Aorta (tissue), 5 donors: ENCODE measurements at regions not wholly inside any gene's neighbourhood (a gene's known extent, or its start where the extent isn't known, plus 50 kb on each side); places are given as distances from the start of the nearest gene placed in this dataset.

Source experiments
- ATAC-seq: fragments of 200-7000 bp; cut with Tn5 transposase; one replicate; pipeline ENCODE4 v1.9.1; 2022; ENCODE audit warnings: moderate library complexity; ENCODE audit not compliant: low FRiP score
- DNase-seq, 2 donors: peaks; one replicate each; pipeline ENCODE4 v3.0.0-alpha.2; 2020
- H3K27ac ChIP-seq, 2 donors: one replicate each; pipeline ENCODE4 v1.5.1; 2013; ENCODE audit warnings: low read length in 2 of 2, mild to moderate bottlenecking in 2 of 2, moderate library complexity in 2 of 2, control low read depth in 1 of 2, inconsistent platforms in 1 of 2, low read depth in 1 of 2
- H3K27me3 ChIP-seq, 2 donors: one replicate each; pipeline ENCODE4 v1.6.1; 2013; ENCODE audit warnings: control low read depth in 1 of 2, low read length in 1 of 2, mild to moderate bottlenecking in 1 of 2, moderate library complexity in 1 of 2; ENCODE audit not compliant: insufficient read depth in 2 of 2, control insufficient read depth in 1 of 2
- H3K36me3 ChIP-seq, 2 donors: one replicate each; pipeline ENCODE4 v1.6.1; 2013; ENCODE audit warnings: control low read depth in 1 of 2, low read length in 1 of 2, mild to moderate bottlenecking in 1 of 2; ENCODE audit not compliant: insufficient read depth in 2 of 2, control insufficient read depth in 1 of 2
- H3K4me1 ChIP-seq, 2 donors: one replicate each; pipeline ENCODE4 v1.6.1; 2013; ENCODE audit warnings: low read length in 2 of 2, control low read depth in 1 of 2, mild to moderate bottlenecking in 1 of 2, moderate library complexity in 1 of 2; ENCODE audit not compliant: insufficient read depth in 2 of 2, control insufficient read depth in 1 of 2
- H3K4me3 ChIP-seq, 2 donors: one replicate each; pipeline ENCODE4 v1.5.1; 2013; ENCODE audit warnings: low read length in 2 of 2, control low read depth in 1 of 2, mild to moderate bottlenecking in 1 of 2
- H3K9me3 ChIP-seq: one replicate; pipeline ENCODE4 v1.6.1; 2013; ENCODE audit warnings: mild to moderate bottlenecking, low read length; ENCODE audit not compliant: control insufficient read depth
- WGBS, 2 donors: extraction: QIAGEN DNeasy Blood & Tissue Kit; methylation state at CpG; one replicate each; pipeline ENCODE4 v1.1.7; 2013; 5-methylcytosine and 5-hydroxymethylcytosine counted together
- intact Hi-C, 2 donors: fragments of 100-400 bp; cut with DNase I; formaldehyde crosslinking; loops; one replicate each; pipeline versions ENCODE4 v1.14.2 to v1.15.0; 2022
- donor health status: healthy with polysubstance abuse.
- donor health status: Bipolar disorder and iron deficiency.
- donor health status: DM: no; HTN: no; CAD: no.
- donor health status: DM: no; HTN: no; CAD: no.
- donor health status: DM: yes; HTN: yes; CAD: no.

DNA sequence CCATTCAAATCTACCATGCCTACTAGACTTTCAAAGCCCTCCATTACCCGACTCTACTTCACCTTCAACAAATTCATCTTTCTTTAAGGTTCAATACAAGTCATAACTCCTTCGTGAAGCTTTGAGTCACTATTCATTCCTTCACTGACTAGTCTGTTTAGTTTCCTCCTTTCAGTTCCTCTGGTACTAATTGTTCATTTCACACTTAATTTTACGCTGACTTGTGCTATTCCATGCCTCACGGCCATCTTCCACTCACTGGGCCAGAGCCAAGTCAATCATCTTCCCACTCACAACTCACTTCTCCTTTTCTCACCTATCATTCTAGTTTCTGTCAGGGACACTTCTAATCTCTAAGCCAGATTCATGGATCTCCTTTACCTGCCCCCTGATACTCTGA is 136.2 kb downstream of the MTX2 start:
- no peak for ATAC-seq
- no peaks in the 10 kb centered on the region for H3K36me3 ChIP-seq
- no CpG with 5 or more reads among the region's 4 CpGs for WGBS, 2 donors
- no peaks in the 10 kb centered on the region for H3K9me3 ChIP-seq
- intact Hi-C loops = no loop called here
- no peaks in the 10 kb centered on the region for H3K27me3 ChIP-seq
- H3K4me3 ChIP-seq = no peak overlapping the region
- H3K4me1 ChIP-seq = no peaks in the 10 kb centered on the region
- no peak for DNase-seq
- no peak overlapping the region for H3K27ac ChIP-seq

DNA sequence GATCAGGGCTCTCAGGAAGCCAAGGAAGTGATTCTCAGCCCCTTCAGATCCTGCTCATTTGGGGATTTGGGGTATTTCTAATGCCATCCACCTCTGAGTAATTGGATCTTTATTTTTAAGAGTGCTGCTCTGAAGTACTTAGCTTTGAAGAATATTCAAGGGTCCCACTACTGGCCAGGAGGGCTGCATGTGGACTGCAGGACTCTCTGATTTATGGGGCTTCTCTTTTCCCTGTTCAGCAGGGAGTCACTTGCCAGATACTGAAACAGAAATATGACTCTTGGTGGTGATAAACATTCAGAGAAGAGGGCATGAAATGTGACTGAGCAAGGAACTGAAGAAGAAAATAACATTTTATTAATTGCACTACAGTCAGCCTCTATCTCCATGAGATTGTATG is 138.5 kb downstream of the MTX2 start:
- Histone ChIP-seq H3K36me3 (no peaks in the 10 kb centered on the region), H3K4me3 (no peak overlapping the region), H3K9me3 (no peaks in the 10 kb centered on the region), H3K27me3 (no peaks in the 10 kb centered on the region), H3K27ac (no peak overlapping the region), H3K4me1 (no peaks in the 10 kb centered on the region)
- DNase-seq (no peak), ATAC-seq (no peak)
- intact Hi-C loops = no loop called here

GRCh38 chr2:176409671-176410070 is 140.4 kb downstream of the MTX2 start:
- Histone ChIP-seq H3K4me1 (no peaks in the 10 kb centered on the region), H3K36me3 (no peaks in the 10 kb centered on the region), H3K9me3 (no peaks in the 10 kb centered on the region), H3K4me3 (no peak overlapping the region), H3K27ac (no peak overlapping the region), H3K27me3 (no peaks in the 10 kb centered on the region)
- DNase-seq (no peak), ATAC-seq (no peak)
- 85 to 88% methylated on average over 2 of the region's 2 CpGs for WGBS, 2 donors
- intact Hi-C loops = no loop called here

- Histone ChIP-seq H3K36me3 (no peaks in the 10 kb centered on the region), H3K4me1 (no peaks in the 10 kb centered on the region), H3K27me3 (no peaks in the 10 kb centered on the region), H3K27ac (no peak overlapping the region), H3K4me3 (no peak overlapping the region), H3K9me3 (no peaks in the 10 kb centered on the region)
- DNase-seq (no peak), ATAC-seq (no peak)
- intact Hi-C loops = no loop called here
These were observed 142.9 kb downstream of the MTX2 start for GRCh38 chr2:176412136-176412535.

DNA sequence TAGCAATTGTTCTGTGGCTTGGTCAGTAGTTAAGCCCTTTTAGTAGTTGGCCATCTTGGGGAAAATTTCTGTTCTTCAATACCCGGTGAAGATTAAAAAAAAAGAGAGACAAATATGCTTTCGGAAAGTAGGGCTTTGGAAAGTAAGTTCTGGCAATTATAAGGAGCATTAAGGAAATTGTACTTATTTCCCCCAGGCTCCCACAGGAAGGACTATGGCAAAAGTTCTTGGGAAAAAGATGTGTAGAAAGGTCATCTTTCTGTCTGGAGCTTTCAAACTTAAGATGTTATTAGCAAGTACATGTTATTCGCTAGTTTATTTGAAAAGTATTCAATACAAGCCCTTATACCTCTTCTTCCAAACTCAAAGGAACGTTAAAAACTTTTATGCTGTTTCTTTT is 144.5 kb downstream of the MTX2 start:
- no peak overlapping the region for H3K27ac ChIP-seq
- H3K4me3 ChIP-seq = no peak overlapping the region
- H3K36me3 ChIP-seq = no peaks in the 10 kb centered on the region
- DNase-seq (no peak), ATAC-seq (no peak)
- no peaks in the 10 kb centered on the region for H3K4me1 ChIP-seq
- WGBS, 2 donors = 82% methylated on average over 4 of the region's 4 CpGs
- H3K9me3 ChIP-seq = no peaks in the 10 kb centered on the region
- intact Hi-C loops = no loop called here
- no peaks in the 10 kb centered on the region for H3K27me3 ChIP-seq

DNA sequence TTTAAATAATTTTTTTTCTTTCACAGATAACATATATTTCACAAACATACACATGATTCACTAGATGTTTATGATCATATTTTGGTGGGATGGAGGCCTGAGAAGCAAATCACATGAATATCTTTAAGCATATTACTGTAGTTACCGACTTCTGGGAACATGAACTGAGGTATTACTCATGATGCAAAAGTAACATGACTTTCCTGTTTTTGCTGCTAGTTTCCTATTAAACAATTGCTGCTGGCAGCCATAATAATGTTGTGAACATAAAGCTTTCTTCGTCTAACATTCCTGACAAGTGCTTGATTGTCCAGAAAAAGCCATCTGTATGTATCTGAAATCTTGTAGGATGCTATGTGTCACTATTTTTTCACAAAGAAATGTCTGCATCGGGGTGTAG is 145.4 kb downstream of the MTX2 start:
- Histone ChIP-seq H3K4me3 (no peak overlapping the region), H3K4me1 (no peaks in the 10 kb centered on the region), H3K27ac (no peak overlapping the region), H3K36me3 (no peaks in the 10 kb centered on the region), H3K27me3 (no peaks in the 10 kb centered on the region), H3K9me3 (no peaks in the 10 kb centered on the region)
- no peak for ATAC-seq
- no peak for DNase-seq
- intact Hi-C loops = no loop called here
- 73 to 80% methylated on average over 3 of the region's 3 CpGs for WGBS, 2 donors

DNA sequence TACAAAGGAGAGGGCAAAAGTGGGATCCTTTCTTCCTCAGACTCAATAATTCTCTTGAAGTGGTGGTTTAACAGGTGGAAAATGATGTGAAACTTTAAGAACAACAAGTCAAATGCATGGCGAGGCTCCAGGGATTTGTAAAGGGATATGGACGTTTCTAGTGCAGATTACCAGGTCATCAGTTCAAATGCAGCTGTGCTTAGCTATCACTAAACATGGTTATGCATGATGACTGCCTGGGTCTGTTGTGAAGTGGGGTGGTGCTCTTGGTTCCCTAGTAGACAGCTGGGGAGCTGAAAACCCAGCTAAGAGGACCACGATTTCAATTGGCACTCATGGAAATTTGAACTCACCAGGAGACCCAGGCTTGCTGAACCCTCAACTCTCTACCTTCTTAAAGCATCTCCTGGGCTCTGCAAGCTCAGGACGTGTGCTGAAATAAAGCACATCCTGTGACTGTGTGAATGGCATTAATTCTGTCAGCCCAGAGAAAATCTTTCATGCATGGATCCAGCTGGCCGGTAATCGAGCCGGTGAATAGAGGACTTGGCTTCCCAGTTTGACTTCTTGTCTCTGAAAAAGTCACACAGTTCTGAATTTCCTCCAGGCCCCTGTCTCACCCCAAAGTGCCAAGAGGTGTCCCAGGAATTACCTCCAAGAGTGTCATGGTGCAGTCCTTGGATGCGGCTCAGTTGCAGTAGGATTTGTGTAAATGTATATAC is 146.1 kb downstream of the MTX2 start:
- DNase-seq (no peak), ATAC-seq (no peak)
- intact Hi-C loops = no loop called here
- Histone ChIP-seq H3K27me3 (no peaks in the 10 kb centered on the region), H3K9me3 (no peaks in the 10 kb centered on the region), H3K27ac (no peak overlapping the region), H3K4me1 (no peaks in the 10 kb centered on the region), H3K4me3 (no peak overlapping the region), H3K36me3 (no peaks in the 10 kb centered on the region)
- WGBS, 2 donors = 77 to 78% methylated on average over 8 of the region's 8 CpGs

DNA sequence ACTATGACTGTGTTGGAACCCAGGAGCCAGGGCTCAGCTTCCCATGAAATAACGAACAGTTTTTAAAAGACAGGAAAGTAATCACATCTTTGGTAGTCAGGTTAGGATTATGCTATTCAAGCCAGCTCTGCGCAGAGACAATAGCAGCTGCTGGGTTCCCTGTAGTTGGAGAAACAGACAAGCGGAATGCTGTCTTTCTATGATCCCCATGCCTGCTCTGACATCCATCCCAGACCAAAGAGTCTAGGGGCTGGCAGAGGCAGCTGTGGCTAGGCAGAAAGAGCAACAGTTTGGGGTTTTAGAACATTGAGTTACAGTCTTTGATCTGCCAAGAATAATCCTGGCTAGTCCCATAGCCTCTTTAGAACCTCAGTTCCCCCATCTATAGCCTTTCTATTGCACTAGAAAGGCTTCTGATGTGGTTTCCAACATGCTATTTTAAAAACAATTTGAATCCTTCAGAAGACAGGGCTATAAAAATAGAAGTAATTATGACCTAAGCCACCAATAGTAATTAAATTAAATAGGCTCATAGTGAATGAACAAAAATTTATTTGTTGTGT is 146.8 kb downstream of the MTX2 start:
- intact Hi-C loops = no loop called here
- Histone ChIP-seq H3K36me3 (no peaks in the 10 kb centered on the region), H3K27ac (no peak overlapping the region), H3K27me3 (no peaks in the 10 kb centered on the region), H3K9me3 (no peaks in the 10 kb centered on the region), H3K4me3 (no peak overlapping the region), H3K4me1 (no peaks in the 10 kb centered on the region)
- DNase-seq (no peak), ATAC-seq (no peak)
- 85 to 88% methylated on average over 3 of the region's 3 CpGs for WGBS, 2 donors

GRCh38 chr2:176418768-176419167 is 149.5 kb downstream of the MTX2 start:
- WGBS, 2 donors = 93 to 97% methylated on average over 6 of the region's 6 CpGs
- no peaks in the 10 kb centered on the region for H3K27me3 ChIP-seq
- H3K27ac ChIP-seq = no peak overlapping the region

More at GRCh38 chr2:176418768-176419167, 149.5 kb downstream of the MTX2 start:
- intact Hi-C loops = no loop called here
- peaks cover 0 to 2% of the 10 kb centered on the region in 2 donors for H3K4me1 ChIP-seq
- H3K36me3 ChIP-seq = no peaks in the 10 kb centered on the region
- H3K4me3 ChIP-seq = no peak overlapping the region
- H3K9me3 ChIP-seq = no peaks in the 10 kb centered on the region
- DNase-seq (no peak), ATAC-seq (no peak)
